Kidney glomerular epithelial cell (primary cell): ENCODE measurements at regions not wholly inside any gene's neighbourhood (a gene's known extent, or its start where the extent isn't known, plus 50 kb on each side); places are given as distances from the start of the nearest gene placed in this dataset.

Experiments used
- DNase-seq: peaks from one replicate; lab custom pipeline; 2025; lab: John Stamatoyannopoulos, UW

DNA sequence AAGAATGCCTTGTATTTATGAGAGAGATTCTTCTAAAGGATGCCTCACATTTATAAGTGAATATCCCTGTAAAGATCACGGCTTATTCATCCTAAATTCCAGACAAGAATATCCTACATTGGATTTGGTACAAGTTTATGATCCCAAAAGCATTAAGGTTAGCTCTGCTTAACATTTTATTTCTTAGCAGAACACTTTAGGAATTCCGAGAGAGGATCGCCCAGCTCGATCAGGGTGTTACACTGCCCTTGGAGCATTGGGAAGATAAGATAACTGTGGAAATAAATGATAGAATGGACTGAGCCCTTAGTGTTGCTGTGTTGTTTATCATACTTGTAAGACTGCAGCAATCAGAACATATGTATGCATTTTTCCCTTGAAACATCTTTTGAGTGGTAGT lies 223.0 kb upstream of the CDIN1 start:
- no peak for DNase-seq

DNA sequence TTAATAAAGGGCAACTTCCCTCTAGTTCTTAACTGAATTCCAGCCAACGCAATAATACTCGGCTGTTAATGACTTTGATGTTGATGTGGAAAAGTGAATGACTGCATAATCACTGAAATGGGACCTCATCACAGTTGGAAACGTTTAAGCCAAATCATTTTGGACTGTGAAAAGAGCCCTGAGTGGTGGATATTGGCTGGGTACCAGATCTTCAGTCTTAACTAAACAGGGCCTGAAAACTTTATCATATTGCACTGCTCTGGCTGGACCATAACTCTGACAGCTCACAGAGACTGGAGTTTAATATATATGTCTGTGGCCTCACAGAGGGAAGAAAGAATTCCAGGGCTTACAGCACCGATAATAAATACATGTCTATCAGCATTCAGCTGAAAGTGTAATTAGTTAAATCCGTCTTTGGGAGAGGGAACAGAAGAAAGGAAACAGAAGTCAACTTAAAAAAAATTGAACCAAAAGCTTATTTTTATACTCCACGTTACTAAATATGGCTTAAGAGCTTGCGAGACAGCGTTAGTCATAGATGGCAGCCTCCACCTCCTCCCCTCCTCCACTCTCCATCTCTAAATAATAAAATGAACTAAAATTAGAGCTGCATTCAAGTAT lies 222.3 kb upstream of the CDIN1 start:
- DNase-seq, result no peak

DNA sequence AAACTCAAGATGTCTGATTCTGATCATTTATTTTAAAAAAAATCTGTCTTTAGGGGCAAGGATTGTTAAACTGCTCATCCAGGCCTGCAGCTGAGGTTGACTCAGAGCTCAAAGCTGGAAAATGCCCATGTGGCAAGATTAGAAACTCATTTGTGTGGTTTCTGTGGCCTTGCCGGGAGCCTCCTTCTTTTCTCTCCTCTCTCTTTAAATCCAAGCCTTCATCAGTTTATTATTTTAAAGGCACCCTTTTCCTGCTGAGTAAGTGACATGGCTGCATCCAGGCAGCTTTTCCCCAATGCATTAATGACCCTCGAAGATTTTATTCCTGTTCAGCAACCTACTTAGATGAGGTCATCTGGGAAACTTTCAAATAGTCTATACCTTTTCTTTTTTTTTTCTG lies 221.3 kb upstream of the CDIN1 start:
- DNase-seq, result peak; percentile 45

DNA sequence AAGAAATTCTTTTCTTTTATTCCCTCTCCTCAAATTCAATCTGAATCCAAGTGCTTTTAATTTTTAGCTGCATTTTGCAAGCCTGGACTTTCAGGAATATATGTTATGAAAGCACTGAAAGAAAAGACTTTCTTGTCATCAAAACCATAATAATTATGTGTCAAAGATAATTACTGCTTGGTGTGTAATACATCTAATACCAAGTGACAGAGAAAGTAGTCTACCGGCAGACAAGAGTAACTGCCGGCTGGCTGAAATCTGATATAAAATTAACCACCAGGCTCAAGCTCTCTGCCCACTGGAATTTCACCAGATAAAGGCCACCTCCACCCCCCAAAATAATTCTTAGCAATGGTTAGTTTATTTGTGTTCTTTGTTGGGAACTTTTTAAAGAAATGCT lies 220.9 kb upstream of the CDIN1 start:
- no peak for DNase-seq

DNA sequence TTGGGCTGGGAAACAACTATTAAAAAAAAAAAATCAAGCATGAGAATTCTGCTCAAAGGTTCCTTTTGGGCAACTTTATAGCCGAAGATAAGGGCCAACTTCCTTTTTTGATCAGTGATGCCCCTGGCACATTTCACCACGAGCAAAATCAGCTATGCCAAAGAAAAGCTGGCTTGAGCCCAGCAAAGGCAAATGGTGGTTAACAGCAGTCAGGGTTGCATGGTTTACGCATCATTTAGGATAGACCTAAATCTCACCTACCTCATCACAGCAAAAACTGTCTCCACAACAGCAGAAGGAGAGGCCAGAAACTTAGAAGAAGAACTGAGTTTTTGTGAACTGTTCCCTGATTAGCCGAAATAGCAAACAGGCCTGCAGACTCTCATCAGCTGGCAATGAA lies 220.1 kb upstream of the CDIN1 start:
- no peak for DNase-seq

DNA sequence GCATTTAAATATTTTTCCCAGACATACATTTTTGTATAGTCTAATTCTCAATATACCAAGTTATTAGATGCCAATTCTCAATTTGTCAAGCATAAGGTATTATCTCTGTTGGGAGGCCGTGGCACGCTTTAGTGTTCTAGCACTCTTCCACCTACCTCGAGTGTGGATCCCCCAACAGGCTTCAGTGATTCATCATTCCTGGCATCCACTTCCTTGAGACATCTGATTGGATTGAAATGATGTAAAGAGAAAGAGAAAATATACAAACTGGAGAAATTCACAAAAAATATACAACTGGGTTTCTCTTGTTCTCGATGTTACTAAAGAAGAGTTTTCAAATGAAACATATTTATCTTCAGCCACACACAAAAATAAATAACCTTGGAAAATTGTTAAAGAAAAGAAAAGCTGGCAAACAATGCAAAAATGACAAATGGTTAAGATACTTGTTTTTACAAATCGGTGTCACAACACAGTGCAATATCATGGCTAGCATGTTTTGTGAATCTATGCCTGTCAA lies 218.0 kb upstream of the CDIN1 start:
- DNase-seq, result no peak

DNA sequence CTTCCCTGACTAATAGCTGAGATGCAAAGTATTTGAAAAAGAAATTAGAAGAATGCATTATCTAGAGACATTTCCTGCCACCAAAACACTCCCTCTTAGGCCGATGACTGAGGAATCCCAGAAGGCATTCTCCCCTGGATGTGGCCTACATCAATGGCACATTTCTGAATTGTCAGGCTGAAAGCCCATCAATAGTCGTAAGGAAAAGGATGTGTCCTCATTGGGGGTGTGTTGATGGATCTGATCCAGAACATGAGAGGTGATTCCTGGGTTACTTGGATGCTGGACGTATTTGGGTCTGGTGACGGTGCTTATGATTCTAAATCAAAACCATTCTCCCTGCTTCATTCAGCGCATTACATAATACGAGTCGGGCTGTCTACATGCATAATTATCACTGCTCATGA lies 216.9 kb upstream of the CDIN1 start:
- DNase-seq, result no peak

DNA sequence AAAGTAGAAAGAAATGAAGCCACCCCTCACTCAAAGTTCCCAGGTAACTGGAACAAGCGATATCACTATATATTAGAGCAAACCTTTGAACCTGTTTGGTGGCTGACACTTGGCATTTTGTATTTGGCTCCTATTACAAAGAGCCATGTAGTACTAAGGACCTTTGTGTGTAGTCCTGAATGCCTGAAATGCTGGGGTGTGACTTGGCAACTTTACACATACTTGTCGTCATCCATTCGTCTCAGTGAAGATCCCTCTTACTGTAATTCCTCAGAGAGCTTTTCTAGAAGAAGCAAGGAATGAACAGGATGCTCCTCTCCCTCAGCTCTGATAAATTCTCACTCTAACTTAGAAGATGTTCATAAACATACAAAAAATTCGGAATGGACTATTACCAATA lies 216.1 kb upstream of the CDIN1 start:
- no peak for DNase-seq

DNA sequence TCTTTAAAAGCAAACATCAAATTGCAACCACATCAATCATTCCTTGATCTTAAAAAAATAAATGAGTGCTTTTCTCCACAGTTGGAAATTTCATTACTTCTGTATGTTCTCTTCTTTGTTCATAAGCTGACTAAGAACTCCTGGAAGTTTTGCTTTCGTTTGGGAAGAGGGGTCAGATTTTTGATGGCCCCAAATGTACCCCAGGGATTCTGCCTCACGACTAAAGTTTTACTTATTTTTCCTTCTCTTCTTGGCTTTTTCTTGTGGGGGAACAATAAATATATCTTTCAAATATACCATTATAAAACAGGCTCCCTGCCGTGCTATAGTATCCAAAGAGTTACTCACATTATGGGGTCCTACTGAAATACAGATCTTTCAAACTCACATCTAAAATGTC lies 215.0 kb upstream of the CDIN1 start:
- no peak for DNase-seq

DNA sequence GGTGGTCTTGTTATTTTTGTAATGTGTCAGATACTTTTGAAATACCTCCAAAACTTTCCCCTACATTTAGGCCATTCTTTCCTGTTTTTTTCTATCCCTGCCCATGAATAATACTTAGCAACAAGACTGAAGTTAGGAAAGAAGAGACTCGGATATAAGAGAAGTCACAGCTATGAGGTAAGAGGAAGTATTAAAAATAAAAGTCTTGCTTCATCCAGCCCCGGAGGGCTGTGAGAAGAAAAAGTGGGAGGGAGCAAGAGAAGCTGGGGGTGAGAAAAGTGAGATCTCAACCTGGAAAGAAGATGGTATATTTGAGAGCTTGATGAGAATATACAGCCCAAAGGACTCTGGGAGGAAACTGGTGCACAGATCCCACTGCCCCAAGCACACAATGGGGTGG lies 213.5 kb upstream of the CDIN1 start:
- no peak for DNase-seq

DNA sequence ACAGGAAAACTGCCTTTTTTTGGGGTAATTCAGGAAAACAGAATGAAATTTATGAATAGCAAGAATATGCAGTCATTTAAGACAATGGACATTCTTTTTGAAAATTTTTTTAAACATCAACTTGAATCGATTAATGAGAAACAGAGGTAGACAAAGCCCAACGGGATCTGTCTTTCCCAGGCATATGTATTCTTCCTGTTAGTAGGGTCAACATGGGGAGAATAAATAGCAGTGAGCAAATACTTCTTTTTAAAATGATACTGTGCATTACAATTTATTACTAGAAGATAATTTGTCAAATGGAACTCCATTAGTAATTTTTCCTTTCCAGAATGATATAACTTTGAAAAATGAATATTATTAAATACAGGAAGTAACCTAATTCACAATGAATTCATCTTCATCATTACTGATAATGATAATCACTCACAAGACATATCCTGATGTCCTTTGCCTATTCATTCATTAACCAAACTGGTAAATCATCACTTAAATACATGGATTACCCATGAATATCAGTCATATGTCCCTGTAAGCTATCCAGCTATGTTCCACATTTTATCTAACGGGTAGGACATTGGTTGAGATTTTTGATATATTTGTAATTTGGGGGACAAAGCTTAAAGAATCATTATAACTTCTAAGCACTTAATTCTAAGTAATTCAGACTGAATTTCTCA lies 209.2 kb upstream of the CDIN1 start:
- no peak for DNase-seq

DNA sequence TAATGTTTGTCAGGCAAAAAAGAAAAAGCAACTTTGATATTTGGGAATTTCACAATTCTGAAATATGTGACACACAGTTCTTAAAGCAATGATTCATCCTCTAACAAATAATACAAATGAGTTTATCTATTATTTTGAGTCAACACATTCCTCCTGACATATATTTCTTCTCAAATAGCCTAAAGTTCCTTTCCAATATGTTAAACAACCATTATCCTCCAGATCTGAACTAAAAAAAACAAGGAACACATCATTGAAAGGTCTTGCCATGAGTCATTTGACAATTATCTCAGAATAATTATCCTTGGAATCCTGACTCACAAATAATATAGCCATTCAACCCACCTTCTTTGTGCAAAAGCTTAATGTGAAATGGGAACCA lies 208.7 kb upstream of the CDIN1 start:
- peak; percentile 74 for DNase-seq

DNA sequence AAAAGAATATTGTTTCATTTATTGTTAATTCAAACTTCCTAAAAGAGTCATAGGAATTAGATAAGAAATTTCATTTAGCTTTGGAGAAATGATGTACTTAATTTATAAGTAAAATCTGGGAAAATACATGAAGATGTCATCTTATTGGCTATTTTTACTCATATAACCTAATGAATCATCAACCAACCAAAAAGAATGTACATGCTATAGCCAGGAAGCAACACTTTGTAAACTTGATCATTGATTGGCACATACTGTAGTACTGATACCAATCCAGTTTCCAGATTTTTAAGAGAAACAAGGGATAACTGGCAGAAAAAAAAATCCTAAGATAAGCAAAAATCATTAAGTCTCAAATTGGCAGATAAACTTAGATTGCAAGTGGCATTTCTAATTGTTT lies 207.9 kb upstream of the CDIN1 start:
- DNase-seq, result no peak

DNA sequence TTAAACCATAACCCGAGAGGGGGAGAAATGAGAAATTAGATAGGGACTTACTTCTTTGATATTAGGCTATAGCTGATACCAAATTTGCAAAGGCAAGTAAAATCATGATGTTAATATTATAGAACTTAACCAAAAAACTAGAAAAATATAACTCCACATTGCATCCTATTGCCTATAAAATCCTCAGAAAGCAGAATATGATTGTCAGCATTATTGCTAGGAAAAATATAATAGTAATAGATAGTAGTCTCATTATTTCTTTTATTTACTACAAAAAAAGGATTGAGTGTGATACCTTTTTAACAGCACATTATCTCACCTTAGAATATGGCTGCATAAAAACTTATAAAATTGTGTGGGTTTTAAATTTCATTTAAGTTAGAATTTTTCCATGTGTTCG lies 206.5 kb upstream of the CDIN1 start:
- no peak for DNase-seq

DNA sequence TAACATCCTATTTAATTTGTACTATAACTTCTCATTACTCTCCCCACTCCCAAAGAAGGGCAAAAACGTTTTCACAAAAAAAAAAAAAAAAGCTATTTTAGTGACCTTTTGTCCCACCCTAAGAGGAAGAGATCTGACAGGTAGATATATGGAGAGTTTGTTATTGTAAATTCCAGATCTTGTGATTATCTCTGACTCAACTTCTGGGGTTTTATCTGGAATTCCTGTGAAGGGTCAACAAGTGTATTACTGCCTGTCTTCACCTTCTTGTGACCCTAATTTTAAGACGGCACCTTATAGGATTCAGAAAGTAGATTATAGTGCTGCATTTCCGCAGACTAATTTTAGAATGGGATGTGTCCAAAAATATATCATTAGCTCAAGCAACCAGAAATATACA lies 205.9 kb upstream of the CDIN1 start:
- no peak for DNase-seq

DNA sequence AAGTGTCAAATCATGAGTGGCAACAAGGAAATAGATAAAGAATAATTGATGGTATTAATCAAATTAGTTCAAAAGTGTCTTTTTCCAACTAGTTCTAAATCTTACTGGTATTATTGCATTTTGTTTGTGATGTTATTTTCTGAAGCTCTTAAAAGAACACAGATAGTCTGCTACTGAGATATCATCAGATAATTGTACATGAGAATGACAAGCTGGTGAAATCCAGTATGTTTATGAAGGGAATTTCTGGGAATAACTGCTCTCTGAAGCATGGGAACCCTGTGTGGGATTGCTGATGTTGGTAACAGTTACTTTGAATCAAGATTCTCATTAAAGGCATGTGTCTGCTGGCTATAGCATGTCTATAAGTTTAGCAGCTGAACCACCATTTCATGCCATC lies 190.3 kb upstream of the CDIN1 start:
- DNase-seq, result no peak

DNA sequence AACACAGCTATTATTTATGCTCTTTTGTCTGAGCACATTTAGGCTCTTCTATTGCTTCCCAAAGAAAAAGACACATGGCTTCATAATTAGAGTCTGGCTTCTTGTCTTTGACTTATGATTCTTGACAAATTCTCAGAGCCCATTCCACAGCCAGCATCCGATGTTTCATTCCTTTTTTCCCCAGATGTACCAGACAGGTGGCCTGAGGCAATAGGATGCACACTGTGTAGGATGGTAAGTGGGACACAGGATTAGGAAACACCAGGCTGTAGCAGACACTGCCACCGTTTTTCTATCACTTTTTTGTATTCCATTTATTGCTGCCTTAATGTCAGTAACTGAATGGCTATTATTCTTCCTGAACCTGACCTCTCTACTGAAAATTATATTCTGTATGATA lies 188.9 kb upstream of the CDIN1 start:
- no peak for DNase-seq

DNA sequence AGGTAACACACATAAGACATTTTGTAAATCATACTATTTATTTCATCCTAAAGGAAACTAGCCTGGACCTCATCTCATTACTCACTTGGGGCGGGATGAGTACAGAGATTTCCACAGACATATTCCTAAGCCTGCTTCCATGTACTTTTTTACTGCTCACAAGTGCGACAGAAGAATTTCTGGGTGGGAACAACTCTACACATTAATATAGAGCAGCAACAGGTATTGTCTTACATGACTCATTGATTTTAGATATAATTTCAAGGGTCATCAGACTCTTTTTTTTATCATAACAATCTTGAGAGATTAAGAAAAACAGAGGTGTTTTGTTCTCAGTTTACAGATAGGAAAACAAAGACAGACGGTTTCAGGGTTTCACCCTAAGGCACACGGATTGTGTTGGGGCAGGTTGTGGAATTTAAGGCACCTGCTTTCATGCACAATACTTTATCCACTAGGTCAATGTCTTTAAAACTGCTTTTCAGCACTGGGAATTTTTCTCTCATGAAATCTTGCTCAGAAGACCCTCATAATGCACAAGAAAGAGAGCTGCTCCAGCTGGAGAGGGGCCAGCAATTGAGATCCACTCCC lies 186.7 kb upstream of the CDIN1 start:
- DNase-seq, result no peak

DNA sequence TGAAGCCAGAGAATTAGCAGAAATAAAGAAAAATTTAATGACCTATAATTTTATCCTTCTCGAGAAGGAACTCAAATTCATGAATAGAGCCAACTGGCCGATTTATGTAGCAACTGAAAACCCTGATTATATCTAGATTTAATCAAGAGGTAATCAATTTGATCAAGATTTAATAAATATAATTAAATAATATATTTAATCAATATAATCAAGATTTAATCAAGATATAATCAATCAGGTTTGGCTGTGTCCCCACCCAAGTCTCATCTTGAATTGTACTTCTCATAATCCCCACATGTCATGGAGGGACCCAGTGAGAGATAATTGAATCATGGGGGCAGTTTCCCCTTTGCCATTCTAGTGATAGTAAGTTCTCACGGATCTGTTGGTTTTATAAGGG lies 181.2 kb upstream of the CDIN1 start:
- DNase-seq, result no peak

DNA sequence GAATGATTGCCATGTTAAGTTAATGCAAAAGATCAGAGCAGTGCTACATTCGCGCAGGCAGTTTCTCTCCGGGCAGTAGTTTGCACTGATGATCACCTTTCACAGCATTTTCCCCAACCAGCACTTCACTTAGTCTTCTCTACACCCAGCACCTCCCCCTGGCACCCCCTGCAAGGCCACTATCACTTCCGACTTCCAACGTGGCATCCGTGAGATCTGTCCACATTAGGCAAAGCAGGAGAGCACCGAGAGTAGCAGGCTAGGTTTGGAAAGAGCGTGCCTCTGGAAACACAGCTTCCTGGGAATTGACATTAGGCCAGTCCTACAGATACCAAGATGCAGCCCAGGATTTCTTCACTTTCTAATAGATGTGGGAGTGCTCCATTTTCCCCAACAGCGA lies 180.2 kb upstream of the CDIN1 start:
- DNase-seq, result no peak

DNA sequence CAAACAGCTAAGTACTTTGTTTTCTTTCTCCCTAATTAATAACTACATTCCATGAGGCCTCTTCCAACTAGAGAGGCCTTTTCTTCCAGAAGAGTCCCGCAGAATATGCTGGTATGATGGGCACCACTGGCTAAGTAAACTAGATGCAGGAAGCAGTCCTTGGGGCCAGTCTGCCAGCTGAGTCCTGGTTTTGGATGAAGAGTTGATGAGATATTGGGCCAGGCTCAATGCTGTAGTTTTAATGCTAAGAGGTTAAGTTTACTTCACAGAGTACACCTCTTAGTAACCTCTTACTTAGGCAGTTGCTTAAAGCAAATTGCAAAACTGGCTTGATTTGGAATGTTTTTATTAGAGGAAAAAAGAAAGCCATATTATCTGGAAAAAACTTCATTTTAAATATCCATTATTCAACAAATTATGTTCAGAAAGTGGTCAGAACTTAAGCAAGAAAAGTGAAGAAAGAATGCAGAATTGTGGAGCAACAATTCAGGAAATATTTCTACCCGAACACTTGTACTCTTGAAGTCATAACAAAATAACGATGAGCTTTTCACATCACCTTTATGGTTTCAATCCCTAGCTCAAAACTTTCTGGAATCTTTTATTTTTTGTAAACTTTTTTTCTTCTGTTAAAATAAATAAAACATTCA lies 178.4 kb upstream of the CDIN1 start:
- DNase-seq, result no peak

DNA sequence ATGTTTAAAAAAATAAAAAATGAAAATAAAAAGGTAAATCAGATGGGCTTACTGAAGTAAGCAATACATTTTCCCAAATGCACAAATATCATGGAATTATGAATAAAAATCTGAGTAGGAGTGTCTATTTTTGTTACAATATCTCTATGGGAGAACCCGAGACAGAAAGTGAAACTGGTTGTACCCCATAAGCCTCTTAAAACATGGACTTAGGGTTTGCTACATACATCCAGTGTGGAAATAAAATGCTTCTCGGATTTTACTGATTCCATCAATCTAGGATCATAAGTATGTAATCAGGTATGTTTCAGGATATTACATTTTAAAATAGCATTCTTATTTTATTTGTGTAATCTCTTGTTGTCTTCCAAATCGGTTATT lies 177.8 kb upstream of the CDIN1 start:
- no peak for DNase-seq

DNA sequence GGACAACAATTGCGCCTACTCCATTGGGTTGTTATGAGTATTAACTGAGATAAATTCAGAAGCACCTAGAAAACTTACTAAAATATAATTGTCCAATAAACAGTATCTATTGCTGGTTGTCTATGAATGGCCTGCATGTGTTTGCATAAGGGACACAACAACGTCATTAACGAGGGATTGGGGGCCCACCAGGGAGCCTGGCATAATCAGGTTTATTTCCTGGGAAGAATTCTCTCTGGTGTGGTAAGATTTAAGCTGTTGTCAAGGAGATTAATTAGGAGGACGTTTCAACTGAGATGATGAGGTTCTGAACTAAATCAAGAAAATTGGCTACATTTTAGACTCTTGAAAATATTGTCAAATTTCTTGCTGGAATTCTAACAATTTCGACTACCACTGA lies 176.1 kb upstream of the CDIN1 start:
- no peak for DNase-seq
